NCI-H146 (cell line): ENCODE measurements at regions not wholly inside any gene's neighbourhood (a gene's known extent, or its start where the extent isn't known, plus 50 kb on each side); places are given as distances from the start of the nearest gene placed in this dataset.

Experiments
- DNase-seq: peaks from one replicate; lab custom pipeline; 2025; lab: John Stamatoyannopoulos, UW

GRCh38 chr2:19545507-19545906, 187.1 kb upstream of the OSR1 start:
- DNase-seq, result no peak

- DNase-seq, result no peak
Measured at GRCh38 chr2:19543663-19544383, 185.4 kb upstream of the OSR1 start.

- DNase-seq, result no peak
Measured at GRCh38 chr2:19542796-19543662, 184.6 kb upstream of the OSR1 start.

GRCh38 chr2:19541884-19542283, 183.5 kb upstream of the OSR1 start:
- DNase-seq, result peak; percentile 56

GRCh38 chr2:19540739-19541525, 182.5 kb upstream of the OSR1 start:
- no peak for DNase-seq

- DNase-seq, result no peak
Measured at GRCh38 chr2:19538411-19538963, 180.1 kb upstream of the OSR1 start.

GRCh38 chr2:19536136-19536535, 177.7 kb upstream of the OSR1 start:
- DNase-seq, result no peak

GRCh38 chr2:19532547-19533196, 174.2 kb upstream of the OSR1 start:
- no peak for DNase-seq

GRCh38 chr2:19529677-19530076, 171.3 kb upstream of the OSR1 start:
- no peak for DNase-seq

GRCh38 chr2:19527771-19528170, 169.3 kb upstream of the OSR1 start:
- DNase-seq, result no peak

- DNase-seq, result no peak
Measured at GRCh38 chr2:19525313-19525712, 166.9 kb upstream of the OSR1 start.

- no peak for DNase-seq
Measured at GRCh38 chr2:19519045-19519444, 160.6 kb upstream of the OSR1 start.

- no peak for DNase-seq
Measured at GRCh38 chr2:19507137-19507536, 148.7 kb upstream of the OSR1 start.

GRCh38 chr2:19505199-19506136, 147.0 kb upstream of the OSR1 start:
- DNase-seq, result no peak

GRCh38 chr2:19504400-19505198, 146.2 kb upstream of the OSR1 start:
- DNase-seq, result peak; percentile 68

GRCh38 chr2:19503915-19504314, 145.5 kb upstream of the OSR1 start:
- DNase-seq, result no peak

- DNase-seq, result no peak
Measured at GRCh38 chr2:19503406-19503805, 145.0 kb upstream of the OSR1 start.

GRCh38 chr2:19500126-19500525, 141.7 kb upstream of the OSR1 start:
- DNase-seq, result no peak

GRCh38 chr2:19496646-19497045, 138.2 kb upstream of the OSR1 start:
- no peak for DNase-seq

GRCh38 chr2:19494241-19494640, 135.8 kb upstream of the OSR1 start:
- DNase-seq, result no peak
